Loucy (cell line): ENCODE measurements at regions not wholly inside any gene's neighbourhood (a gene's known extent, or its start where the extent isn't known, plus 50 kb on each side); places are given as distances from the start of the nearest gene placed in this dataset.

Experiments
- EZH2phosphoT487 ChIP-seq: fragments of 200-600 bp; IDR thresholded peaks from 2 replicates; pipeline ENCODE4 v1.6.1; 2018; ENCODE audit warnings: antibody characterized with exemption, mild to moderate bottlenecking, moderate library complexity, borderline replicate concordance
- TF ChIP-seq, protein P1 (sequence below): fragments of 200-600 bp; sonication (generic); conservative IDR thresholded peaks from 2 replicates; pipeline ENCODE4 v1.5.1; 2014; ENCODE audit warnings: mild to moderate bottlenecking, antibody characterized with exemption, low read length

DNA sequence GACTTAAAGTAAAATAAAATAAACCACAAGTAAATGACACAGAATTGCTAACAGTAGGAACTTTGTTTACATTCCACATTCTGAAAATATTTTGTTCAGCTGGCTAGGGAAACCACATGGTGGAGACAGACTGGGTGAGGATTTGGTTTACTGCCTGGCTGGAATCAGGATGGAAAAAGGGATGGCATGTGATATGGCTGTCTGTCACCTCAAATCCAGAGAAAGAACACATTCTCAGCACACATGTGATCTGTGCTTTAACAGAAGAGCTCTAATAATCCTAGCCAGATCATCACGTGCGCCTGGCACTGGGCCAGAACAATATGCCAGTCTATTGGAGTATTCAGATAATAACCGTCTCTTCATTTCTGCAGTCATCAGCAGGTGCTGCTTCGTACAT, 90.9 kb upstream of the PIP4K2A start:
- TF ChIP-seq, protein P1, sequence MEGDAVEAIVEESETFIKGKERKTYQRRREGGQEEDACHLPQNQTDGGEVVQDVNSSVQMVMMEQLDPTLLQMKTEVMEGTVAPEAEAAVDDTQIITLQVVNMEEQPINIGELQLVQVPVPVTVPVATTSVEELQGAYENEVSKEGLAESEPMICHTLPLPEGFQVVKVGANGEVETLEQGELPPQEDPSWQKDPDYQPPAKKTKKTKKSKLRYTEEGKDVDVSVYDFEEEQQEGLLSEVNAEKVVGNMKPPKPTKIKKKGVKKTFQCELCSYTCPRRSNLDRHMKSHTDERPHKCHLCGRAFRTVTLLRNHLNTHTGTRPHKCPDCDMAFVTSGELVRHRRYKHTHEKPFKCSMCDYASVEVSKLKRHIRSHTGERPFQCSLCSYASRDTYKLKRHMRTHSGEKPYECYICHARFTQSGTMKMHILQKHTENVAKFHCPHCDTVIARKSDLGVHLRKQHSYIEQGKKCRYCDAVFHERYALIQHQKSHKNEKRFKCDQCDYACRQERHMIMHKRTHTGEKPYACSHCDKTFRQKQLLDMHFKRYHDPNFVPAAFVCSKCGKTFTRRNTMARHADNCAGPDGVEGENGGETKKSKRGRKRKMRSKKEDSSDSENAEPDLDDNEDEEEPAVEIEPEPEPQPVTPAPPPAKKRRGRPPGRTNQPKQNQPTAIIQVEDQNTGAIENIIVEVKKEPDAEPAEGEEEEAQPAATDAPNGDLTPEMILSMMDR = no peak
- TF ChIP-seq EZH2phosphoT487 = no peak
